ENCODE measurements at regions not wholly inside any gene's neighbourhood (a gene's known extent, or its start where the extent isn't known, plus 50 kb on each side); places are given as distances from the start of the nearest gene placed in this dataset.

- WGBS, 2 donors, result 58 to 61% methylated on average over 3 of the region's 3 CpGs
- H3K4me3 ChIP-seq, result no peak overlapping the region
- no peaks in the 10 kb centered on the region for H3K4me1 ChIP-seq
- H3K36me3 ChIP-seq, result no peaks in the 10 kb centered on the region
- no peaks in the 10 kb centered on the region for H3K9me3 ChIP-seq
- FAIRE-seq, result no peak
- no peaks in the 10 kb centered on the region for H3K27me3 ChIP-seq
- intact Hi-C loops (cut with DNase I), result no loop called here
- no peak overlapping the region for H3K27ac ChIP-seq
- no peak for TF ChIP-seq CTCF (IDR thresholded peaks at IDR 0.05)
- no peak for ATAC-seq
- DNase-seq, result no peak
These were observed 1144.1 kb upstream of the IGFBP7 start for GRCh38 chr4:58254291-58254690.

GRCh38 chr4:58252656-58253055 lies 1142.5 kb upstream of the IGFBP7 start:
- Histone ChIP-seq H3K27ac (no peak overlapping the region), H3K9me3 (no peaks in the 10 kb centered on the region), H3K36me3 (no peaks in the 10 kb centered on the region), H3K4me1 (no peaks in the 10 kb centered on the region), H3K27me3 (no peaks in the 10 kb centered on the region), H3K4me3 (no peak overlapping the region)
- DNase-seq (no peak), FAIRE-seq (no peak), ATAC-seq (no peak)
- 78 to 96% methylated on average over 2 of the region's 2 CpGs for WGBS, 2 donors
- intact Hi-C loops (cut with DNase I), result no loop called here
- no peak for TF ChIP-seq CTCF (IDR thresholded peaks at IDR 0.05)

GRCh38 chr4:58247792-58248191 lies 1137.6 kb upstream of the IGFBP7 start:
- ATAC-seq (no peak), DNase-seq (no peak), FAIRE-seq (no peak)
- intact Hi-C loops (cut with DNase I), result no loop called here
- no peaks in the 10 kb centered on the region for H3K27me3 ChIP-seq
- no peak overlapping the region for H3K4me3 ChIP-seq
- no peaks in the 10 kb centered on the region for H3K9me3 ChIP-seq
- H3K36me3 ChIP-seq, result no peaks in the 10 kb centered on the region
- 29 to 46% methylated on average over 3 of the region's 3 CpGs for WGBS, 2 donors
- TF ChIP-seq CTCF (IDR thresholded peaks at IDR 0.05), result no peak
- H3K4me1 ChIP-seq, result no peaks in the 10 kb centered on the region
- H3K27ac ChIP-seq, result no peak overlapping the region

- no peak for TF ChIP-seq CTCF (IDR thresholded peaks at IDR 0.05)
- no peaks in the 10 kb centered on the region for H3K36me3 ChIP-seq
- WGBS, 2 donors, result 76 to 78% methylated on average over 1 of the region's 1 CpG
- H3K9me3 ChIP-seq, result no peaks in the 10 kb centered on the region
- no peak overlapping the region for H3K4me3 ChIP-seq
- no peaks in the 10 kb centered on the region for H3K4me1 ChIP-seq
- no peak for ATAC-seq
- H3K27me3 ChIP-seq, result no peaks in the 10 kb centered on the region
- FAIRE-seq, result no peak
- intact Hi-C loops (cut with DNase I), result no loop called here
- H3K27ac ChIP-seq, result no peak overlapping the region
- no peak for DNase-seq
These were observed 1115.3 kb upstream of the IGFBP7 start for GRCh38 chr4:58225460-58225859.

- FAIRE-seq (no peak), DNase-seq (no peak), ATAC-seq (no peak)
- H3K4me3 ChIP-seq, result no peak overlapping the region
- intact Hi-C loops (cut with DNase I), result no loop called here
- H3K27me3 ChIP-seq, result no peaks in the 10 kb centered on the region
- H3K9me3 ChIP-seq, result no peaks in the 10 kb centered on the region
- no peaks in the 10 kb centered on the region for H3K36me3 ChIP-seq
- TF ChIP-seq CTCF (IDR thresholded peaks at IDR 0.05), result no peak
- 47 to 49% methylated on average over 2 of the region's 2 CpGs for WGBS, 2 donors
- no peak overlapping the region for H3K27ac ChIP-seq
- no peaks in the 10 kb centered on the region for H3K4me1 ChIP-seq
These were observed 1109.0 kb upstream of the IGFBP7 start for GRCh38 chr4:58219179-58219578.

Measured in pancreas (tissue), 10 donors.